ENCODE measurements at regions not wholly inside any gene's neighbourhood (a gene's known extent, or its start where the extent isn't known, plus 50 kb on each side); places are given as distances from the start of the nearest gene placed in this dataset.

- Histone ChIP-seq H3K36me3 (no peaks in the 10 kb centered on the region), H3K9me3 (no peaks in the 10 kb centered on the region), H3K4me1 (no peaks in the 10 kb centered on the region), H3K27me3 (no peaks in the 10 kb centered on the region), H3K4me3 (replicated peaks in 1 of 3) (no peak overlapping the region), H3K27ac (no peak overlapping the region)
- no peak for DNase-seq
- 82 to 89% methylated on average over 1 of the region's 1 CpG for WGBS, 2 donors
- TF ChIP-seq, protein P1, sequence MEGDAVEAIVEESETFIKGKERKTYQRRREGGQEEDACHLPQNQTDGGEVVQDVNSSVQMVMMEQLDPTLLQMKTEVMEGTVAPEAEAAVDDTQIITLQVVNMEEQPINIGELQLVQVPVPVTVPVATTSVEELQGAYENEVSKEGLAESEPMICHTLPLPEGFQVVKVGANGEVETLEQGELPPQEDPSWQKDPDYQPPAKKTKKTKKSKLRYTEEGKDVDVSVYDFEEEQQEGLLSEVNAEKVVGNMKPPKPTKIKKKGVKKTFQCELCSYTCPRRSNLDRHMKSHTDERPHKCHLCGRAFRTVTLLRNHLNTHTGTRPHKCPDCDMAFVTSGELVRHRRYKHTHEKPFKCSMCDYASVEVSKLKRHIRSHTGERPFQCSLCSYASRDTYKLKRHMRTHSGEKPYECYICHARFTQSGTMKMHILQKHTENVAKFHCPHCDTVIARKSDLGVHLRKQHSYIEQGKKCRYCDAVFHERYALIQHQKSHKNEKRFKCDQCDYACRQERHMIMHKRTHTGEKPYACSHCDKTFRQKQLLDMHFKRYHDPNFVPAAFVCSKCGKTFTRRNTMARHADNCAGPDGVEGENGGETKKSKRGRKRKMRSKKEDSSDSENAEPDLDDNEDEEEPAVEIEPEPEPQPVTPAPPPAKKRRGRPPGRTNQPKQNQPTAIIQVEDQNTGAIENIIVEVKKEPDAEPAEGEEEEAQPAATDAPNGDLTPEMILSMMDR (IDR thresholded peaks at IDR 0.05), result no peak
- TF ChIP-seq POLR2A (IDR thresholded peaks at IDR 0.05), result no peak
- intact Hi-C loops (cut with DNase I), result no loop called here
Measured at GRCh38 chr6:126477678-126478077, 137.8 kb downstream of the CENPW start.

GRCh38 chr6:126480268-126480667 lies 140.4 kb downstream of the CENPW start:
- WGBS, 2 donors, result 89 to 90% methylated on average over 2 of the region's 2 CpGs
- intact Hi-C loops (cut with DNase I), result no loop called here

DNA sequence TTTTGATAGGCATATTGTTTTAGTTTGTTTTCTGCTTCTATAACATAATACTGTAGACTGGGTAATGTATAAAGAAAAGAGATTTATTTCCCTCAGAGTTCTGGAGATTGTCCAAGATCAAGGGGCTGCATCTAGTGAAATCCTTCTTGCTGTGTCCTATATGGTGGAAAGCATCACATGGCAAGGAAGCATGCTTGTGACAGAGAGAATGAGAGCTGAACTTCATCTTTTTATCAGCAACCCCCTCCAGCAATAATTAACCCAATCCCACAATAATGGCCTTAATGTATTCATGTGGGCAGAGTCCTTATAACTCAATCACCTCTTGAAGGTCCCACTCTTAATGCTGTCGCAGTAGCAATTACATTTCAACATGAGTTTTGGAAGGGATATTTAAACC lies 141.4 kb downstream of the CENPW start:
- Histone ChIP-seq H3K4me3 (replicated peaks in 1 of 3) (no peak overlapping the region), H3K36me3 (no peaks in the 10 kb centered on the region), H3K4me1 (no peaks in the 10 kb centered on the region), H3K27ac (no peak overlapping the region), H3K27me3 (no peaks in the 10 kb centered on the region), H3K9me3 (no peaks in the 10 kb centered on the region)
- 88 to 91% methylated on average over 1 of the region's 1 CpG for WGBS, 2 donors
- intact Hi-C loops (cut with DNase I), result no loop called here
- no peak for DNase-seq
- TF ChIP-seq, protein P1 (IDR thresholded peaks at IDR 0.05), result no peak
- no peak for TF ChIP-seq POLR2A (IDR thresholded peaks at IDR 0.05)

More at GRCh38 chr6:126480268-126480667, 140.4 kb downstream of the CENPW start:
- Histone ChIP-seq H3K4me1 (no peaks in the 10 kb centered on the region), H3K9me3 (no peaks in the 10 kb centered on the region), H3K27ac (no peak overlapping the region), H3K4me3 (replicated peaks in 1 of 3) (no peak overlapping the region), H3K27me3 (no peaks in the 10 kb centered on the region), H3K36me3 (no peaks in the 10 kb centered on the region)
- DNase-seq, result no peak
- no peak for TF ChIP-seq POLR2A (IDR thresholded peaks at IDR 0.05)
- TF ChIP-seq, protein P1 (IDR thresholded peaks at IDR 0.05), result no peak

DNA sequence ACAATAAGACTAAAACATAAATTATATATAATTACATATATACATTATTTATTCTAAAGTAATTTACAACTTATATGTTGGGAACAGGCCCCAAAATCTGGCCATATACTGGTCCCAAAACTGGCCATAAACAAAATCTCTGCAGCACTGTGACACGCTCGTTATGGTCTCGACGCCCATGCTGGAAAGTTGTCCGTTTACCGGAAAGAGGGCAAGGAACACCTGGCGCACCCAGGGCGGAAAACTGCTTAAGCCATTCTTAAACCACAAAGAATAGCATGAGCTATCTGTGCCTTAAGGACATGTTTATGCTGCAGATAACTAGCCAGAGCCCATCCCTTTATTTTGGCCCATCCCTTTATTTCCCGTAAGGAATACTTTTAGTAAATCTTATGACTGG lies 164.9 kb downstream of the CENPW start:
- no peaks in the 10 kb centered on the region for H3K36me3 ChIP-seq
- H3K27me3 ChIP-seq, result no peaks in the 10 kb centered on the region
- no peak overlapping the region for H3K27ac ChIP-seq
- no peaks in the 10 kb centered on the region for H3K4me1 ChIP-seq
- H3K9me3 ChIP-seq, result no peaks in the 10 kb centered on the region
- intact Hi-C loops (cut with DNase I), result no loop called here
- TF ChIP-seq, protein P1 (IDR thresholded peaks at IDR 0.05), result no peak
- TF ChIP-seq POLR2A (IDR thresholded peaks at IDR 0.05), result no peak
- DNase-seq, result no peak
- 98 to 99% methylated on average over 9 of the region's 9 CpGs for WGBS, 2 donors
- no peak overlapping the region for H3K4me3 ChIP-seq (replicated peaks in 1 of 3)

DNA sequence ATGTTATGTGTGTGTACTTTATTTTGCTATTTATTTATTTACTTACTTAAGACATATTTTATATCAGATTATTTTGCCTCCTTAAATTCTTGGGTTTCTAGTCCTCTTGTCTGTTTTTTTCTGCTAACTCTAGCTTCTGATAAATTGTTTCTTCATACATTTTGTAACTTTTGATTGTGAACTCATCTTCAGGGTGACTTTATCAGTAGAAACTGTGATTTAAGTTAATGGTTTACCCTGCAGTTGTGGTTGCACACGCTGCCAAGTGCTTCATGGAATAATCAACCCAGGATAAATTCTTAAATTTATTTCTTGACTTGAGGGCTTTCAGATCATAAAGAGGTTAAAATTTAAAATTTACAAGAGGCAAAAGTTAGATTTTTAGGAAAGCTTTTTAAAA lies 173.3 kb downstream of the CENPW start:
- Histone ChIP-seq H3K9me3 (no peaks in the 10 kb centered on the region), H3K4me1 (no peaks in the 10 kb centered on the region), H3K27me3 (no peaks in the 10 kb centered on the region), H3K27ac (no peak overlapping the region), H3K4me3 (replicated peaks in 1 of 3) (no peak overlapping the region), H3K36me3 (no peaks in the 10 kb centered on the region)
- no peak for TF ChIP-seq POLR2A (IDR thresholded peaks at IDR 0.05)
- TF ChIP-seq, protein P1 (IDR thresholded peaks at IDR 0.05), result no peak
- intact Hi-C loops (cut with DNase I), result no loop called here
- 81 to 88% methylated on average over 1 of the region's 1 CpG for WGBS, 2 donors
- DNase-seq, result no peak

Data from thyroid gland (tissue), 4 donors.